Neural cell (in vitro differentiated cells): ENCODE measurements at regions not wholly inside any gene's neighbourhood (a gene's known extent, or its start where the extent isn't known, plus 50 kb on each side); places are given as distances from the start of the nearest gene placed in this dataset.

Source experiments
- H2AFZ ChIP-seq: fragments of 200-600, 300-800 bp; sonication (generic), shearing (Covaris generic); 2 replicates; pipeline ENCODE4 v1.6.0; 2014; ENCODE audit warnings: low read depth, mild to moderate bottlenecking, antibody characterized with exemption, low read length, moderate library complexity
- H3F3A ChIP-seq: fragments of 200-600 bp; shearing (Covaris generic); 2 replicates; pipeline ENCODE4 v1.6.1; 2016; ENCODE audit warnings: mild to moderate bottlenecking, moderate library complexity, mixed read lengths, antibody characterized with exemption, low read length; ENCODE audit not compliant: insufficient read depth, poor library complexity, severe bottlenecking
- H3K27ac ChIP-seq: fragments of 200-600, 300-800 bp; sonication (generic), shearing (Covaris generic); 2 replicates; pipeline ENCODE4 v1.5.1; 2014; ENCODE audit warnings: mild to moderate bottlenecking, low read length, moderate library complexity
- H3K27me3 ChIP-seq: fragments of 300-800, 200-600 bp; sonication (generic), shearing (Covaris generic); 2 replicates; pipeline ENCODE4 v1.6.0; 2014; ENCODE audit warnings: mild to moderate bottlenecking, low read depth, low read length, moderate library complexity; ENCODE audit not compliant: insufficient read depth
- H3K36me3 ChIP-seq: fragments of 300-800, 200-600 bp; sonication (generic), shearing (Covaris generic); 2 replicates; pipeline ENCODE4 v1.5.1; 2014; ENCODE audit warnings: mild to moderate bottlenecking, antibody characterized with exemption, low read length, moderate library complexity; ENCODE audit not compliant: insufficient read depth
- H3K4me2 ChIP-seq: fragments of 300-800, 200-600 bp; sonication (generic), shearing (Covaris generic); 2 replicates; pipeline ENCODE4 v1.6.0; 2014; ENCODE audit warnings: mild to moderate bottlenecking, low read length
- H3K4me3 ChIP-seq: fragments of 300-800, 200-600 bp; sonication (generic), shearing (Covaris generic); 2 replicates; pipeline ENCODE4 v1.5.1; 2014; ENCODE audit warnings: mild to moderate bottlenecking, low read length, moderate library complexity
- H3K79me2 ChIP-seq: fragments of 200-600 bp; shearing (Covaris generic); replicated peaks from 2 replicates; pipeline ENCODE4 v1.6.0; 2014; ENCODE audit warnings: mild to moderate bottlenecking, low read length, moderate library complexity; ENCODE audit not compliant: insufficient read depth
- H3K9ac ChIP-seq: fragments of 300-800, 200-600 bp; sonication (generic), shearing (Covaris generic); 2 replicates; pipeline ENCODE4 v1.6.1; 2016; ENCODE audit warnings: mild to moderate bottlenecking, low read length, mixed read lengths
- H3K9me2 ChIP-seq: fragments of 200-600 bp; shearing (Covaris generic); 2 replicates; pipeline ENCODE4 v1.6.1; 2016; ENCODE audit warnings: mild to moderate bottlenecking, low read length, mixed read lengths; ENCODE audit not compliant: insufficient read depth
- H3K9me3 ChIP-seq: fragments of 200-600, 300-800 bp; sonication (generic), shearing (Covaris generic); 2 replicates; pipeline ENCODE4 v1.6.1; 2016; ENCODE audit warnings: mild to moderate bottlenecking, mixed run types, low read length, moderate library complexity, mixed read lengths
- H4K20me1 ChIP-seq: fragments of 200-600 bp; shearing (Covaris generic); 2 replicates; pipeline ENCODE4 v1.6.1; 2016; ENCODE audit warnings: mild to moderate bottlenecking, mixed run types; ENCODE audit not compliant: insufficient read depth
- EP300 ChIP-seq: fragments of 450-650 bp; conservative IDR thresholded peaks from 2 replicates; pipeline ENCODE4 v1.6.1; 2014; ENCODE audit warnings: antibody characterized with exemption, mild to moderate bottlenecking, moderate library complexity; ENCODE audit not compliant: poor library complexity, severe bottlenecking
- EZH2 ChIP-seq: fragments of 200-600, 300-800 bp; shearing (Covaris generic), sonication (generic); IDR thresholded peaks from 2 replicates; pipeline ENCODE4 v1.6.1; 2014; ENCODE audit warnings: antibody characterized with exemption, low read length, borderline replicate concordance, mild to moderate bottlenecking; ENCODE audit not compliant: insufficient read depth, poor library complexity, severe bottlenecking
- MXI1 ChIP-seq: fragments of 450-650 bp; conservative IDR thresholded peaks from 2 replicates; pipeline ENCODE4 v1.6.1; 2014; ENCODE audit warnings: antibody characterized with exemption, mild to moderate bottlenecking; ENCODE audit not compliant: poor library complexity, severe bottlenecking
- POLR2AphosphoS5 ChIP-seq: IDR thresholded peaks from 2 replicates; pipeline ENCODE4 v1.6.1; 2012
- RAD21 ChIP-seq: fragments of 450-650 bp; conservative IDR thresholded peaks from 2 replicates; pipeline ENCODE4 v1.6.1; 2014; ENCODE audit warnings: antibody characterized with exemption, mild to moderate bottlenecking, moderate library complexity
- REST ChIP-seq: IDR thresholded peaks from 2 replicates; pipeline ENCODE4 v1.6.1; 2012; ENCODE audit warnings: borderline replicate concordance
- SMC3 ChIP-seq: fragments of 450-650 bp; conservative IDR thresholded peaks from 2 replicates; pipeline ENCODE4 v1.6.1; 2014; ENCODE audit warnings: antibody characterized with exemption, mild to moderate bottlenecking, moderate library complexity; ENCODE audit not compliant: poor library complexity
- TAF1 ChIP-seq: IDR thresholded peaks from 2 replicates; pipeline ENCODE4 v1.6.1; 2012; ENCODE audit warnings: low read depth
- TF ChIP-seq, protein P1 (sequence below): fragments of 450-650 bp; IDR thresholded peaks from 2 replicates; pipeline ENCODE4 v1.5.1; 2014; ENCODE audit warnings: antibody characterized with exemption, mild to moderate bottlenecking, moderate library complexity; ENCODE audit not compliant: poor library complexity, severe bottlenecking

- Histone ChIP-seq H3K9me3 (no peaks in the 10 kb centered on the region), H3F3A (no peaks in the 10 kb centered on the region), H3K4me3 (no peak overlapping the region), H3K27me3 (no peaks in the 10 kb centered on the region), H3K9me2 (no peaks in the 10 kb centered on the region), H2AFZ (no peak overlapping the region), H3K27ac (no peak overlapping the region), H4K20me1 (no peaks in the 10 kb centered on the region), H3K36me3 (no peaks in the 10 kb centered on the region), H3K4me2 (no peak overlapping the region), H3K79me2 (no peaks in the 10 kb centered on the region), H3K9ac (no peak overlapping the region)
- TF ChIP-seq EZH2 (no peak), RAD21 (no peak), SMC3 (no peak), EP300 (no peak), MXI1 (no peak), REST (no peak), POLR2AphosphoS5 (no peak), TAF1 (no peak)
- TF ChIP-seq, protein P1, sequence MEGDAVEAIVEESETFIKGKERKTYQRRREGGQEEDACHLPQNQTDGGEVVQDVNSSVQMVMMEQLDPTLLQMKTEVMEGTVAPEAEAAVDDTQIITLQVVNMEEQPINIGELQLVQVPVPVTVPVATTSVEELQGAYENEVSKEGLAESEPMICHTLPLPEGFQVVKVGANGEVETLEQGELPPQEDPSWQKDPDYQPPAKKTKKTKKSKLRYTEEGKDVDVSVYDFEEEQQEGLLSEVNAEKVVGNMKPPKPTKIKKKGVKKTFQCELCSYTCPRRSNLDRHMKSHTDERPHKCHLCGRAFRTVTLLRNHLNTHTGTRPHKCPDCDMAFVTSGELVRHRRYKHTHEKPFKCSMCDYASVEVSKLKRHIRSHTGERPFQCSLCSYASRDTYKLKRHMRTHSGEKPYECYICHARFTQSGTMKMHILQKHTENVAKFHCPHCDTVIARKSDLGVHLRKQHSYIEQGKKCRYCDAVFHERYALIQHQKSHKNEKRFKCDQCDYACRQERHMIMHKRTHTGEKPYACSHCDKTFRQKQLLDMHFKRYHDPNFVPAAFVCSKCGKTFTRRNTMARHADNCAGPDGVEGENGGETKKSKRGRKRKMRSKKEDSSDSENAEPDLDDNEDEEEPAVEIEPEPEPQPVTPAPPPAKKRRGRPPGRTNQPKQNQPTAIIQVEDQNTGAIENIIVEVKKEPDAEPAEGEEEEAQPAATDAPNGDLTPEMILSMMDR: no peak
These were observed 239.3 kb downstream of the IRS1 start for GRCh38 chr2:226560325-226560724.

GRCh38 chr2:226559536-226559935 is 240.1 kb downstream of the IRS1 start:
- Histone ChIP-seq H2AFZ (no peak overlapping the region), H3K9me3 (no peaks in the 10 kb centered on the region), H3K27ac (no peak overlapping the region), H3K9ac (no peak overlapping the region), H3K4me2 (no peak overlapping the region), H3K9me2 (no peaks in the 10 kb centered on the region), H4K20me1 (no peaks in the 10 kb centered on the region), H3K36me3 (no peaks in the 10 kb centered on the region), H3F3A (no peaks in the 10 kb centered on the region), H3K27me3 (no peaks in the 10 kb centered on the region), H3K79me2 (no peaks in the 10 kb centered on the region), H3K4me3 (no peak overlapping the region)
- no peak for TF ChIP-seq RAD21
- TF ChIP-seq EP300: no peak
- TF ChIP-seq EZH2: no peak
- TF ChIP-seq POLR2AphosphoS5: no peak
- TF ChIP-seq SMC3: no peak
- TF ChIP-seq, protein P1: no peak
- TF ChIP-seq MXI1: no peak
- TF ChIP-seq TAF1: no peak
- no peak for TF ChIP-seq REST
